ENCODE measurements at regions not wholly inside any gene's neighbourhood (a gene's known extent, or its start where the extent isn't known, plus 50 kb on each side); places are given as distances from the start of the nearest gene placed in this dataset.

DNA sequence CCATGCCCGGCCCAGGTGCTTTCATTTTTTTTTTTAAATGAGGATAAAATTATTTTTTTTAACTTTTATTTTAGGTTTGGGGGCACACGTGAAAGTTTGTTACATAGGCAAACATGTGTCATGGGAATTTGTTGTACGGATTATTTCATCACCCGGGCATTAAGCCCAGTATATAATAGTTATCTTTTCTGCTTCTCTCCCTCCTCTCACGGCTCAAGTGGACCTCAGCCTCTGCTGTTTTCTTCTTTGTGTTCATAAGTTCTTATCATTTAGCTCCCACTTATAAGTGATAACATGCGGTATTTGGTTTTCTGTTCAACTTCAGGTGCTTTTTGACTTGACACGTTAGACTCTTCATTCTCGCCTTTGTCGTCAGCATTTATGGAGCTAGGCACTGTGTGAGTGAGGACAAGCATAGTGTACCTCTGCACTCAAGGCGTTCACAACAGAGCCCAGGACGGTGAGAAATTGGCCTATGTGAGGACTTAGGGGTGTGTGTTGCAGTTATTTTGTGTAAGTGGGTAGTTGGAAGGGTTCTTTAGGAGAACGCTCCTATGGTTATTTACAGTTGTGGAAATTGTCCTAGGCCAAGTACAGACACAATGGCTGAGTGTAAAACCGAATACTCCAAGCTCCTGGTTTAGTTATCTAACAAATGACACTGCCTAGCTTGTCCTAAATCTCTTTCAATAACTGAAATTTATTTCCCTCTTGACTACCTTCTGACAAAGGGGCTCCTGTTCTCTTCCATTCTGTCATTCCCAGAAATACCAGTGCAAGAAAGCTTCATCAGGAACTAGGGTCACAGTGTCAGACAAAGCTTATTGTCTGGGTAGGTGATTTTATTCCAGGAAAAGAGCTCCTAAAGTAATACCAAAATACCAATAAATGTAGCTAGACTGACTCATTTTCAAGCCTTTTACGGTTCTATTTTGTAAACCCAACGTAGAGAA lies 200.5 kb upstream of the PRICKLE1 start:
- DNase-seq, result no peak

DNA sequence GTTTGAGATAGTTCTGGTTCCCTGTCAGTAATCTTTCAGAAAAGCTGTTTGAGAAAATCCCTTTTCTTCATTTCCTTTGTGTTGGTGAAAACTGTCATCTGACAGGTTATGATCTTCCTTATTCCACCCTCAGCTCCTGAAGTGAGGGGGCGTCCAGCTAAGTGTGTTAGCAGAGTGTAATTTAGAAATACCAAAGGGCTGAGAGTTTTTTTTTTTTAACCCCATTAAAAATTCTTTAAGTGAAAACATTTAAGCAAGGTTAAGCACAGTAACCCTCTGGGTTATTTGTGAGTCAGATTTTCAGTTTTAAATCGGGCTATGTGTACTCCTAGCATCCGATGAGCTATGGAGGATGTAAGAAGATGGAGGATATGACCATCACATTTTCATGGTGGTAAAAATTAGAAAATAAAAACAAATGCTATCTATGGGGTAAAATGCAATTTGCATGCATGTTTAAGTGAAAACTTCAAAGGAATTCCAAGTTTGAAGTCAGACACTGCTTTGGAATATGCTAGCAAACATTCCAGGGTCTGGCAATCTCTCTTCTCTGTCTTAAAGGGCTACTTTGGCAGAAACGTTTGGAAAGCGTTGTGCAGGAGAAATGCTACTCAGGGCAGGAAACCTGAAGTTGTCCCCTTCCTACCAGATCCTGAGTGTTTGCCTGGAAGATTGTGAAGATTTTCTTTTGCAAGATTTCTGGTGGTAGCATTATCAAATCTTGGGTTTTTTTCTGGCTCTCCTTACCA lies 197.0 kb upstream of the PRICKLE1 start:
- peak; percentile 13 for DNase-seq

DNA sequence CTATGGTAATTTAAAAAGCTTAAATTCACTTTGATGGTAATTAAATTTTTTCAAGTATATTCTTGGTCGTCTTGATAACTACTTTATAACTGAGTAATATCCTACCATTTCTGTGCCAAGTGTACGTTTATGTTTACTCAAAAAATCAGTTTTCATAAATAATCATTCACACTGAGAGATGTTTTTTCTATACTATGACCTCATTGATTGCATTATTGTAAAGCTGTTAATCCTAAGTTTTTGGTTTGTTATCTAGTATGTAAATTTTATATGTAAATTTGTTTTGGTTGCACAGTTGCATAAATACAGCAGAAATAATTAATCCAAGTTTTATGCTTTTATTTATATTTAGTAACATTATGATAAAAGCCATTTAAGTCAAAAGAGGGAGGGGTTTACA lies 196.4 kb upstream of the PRICKLE1 start:
- DNase-seq, result no peak

DNA sequence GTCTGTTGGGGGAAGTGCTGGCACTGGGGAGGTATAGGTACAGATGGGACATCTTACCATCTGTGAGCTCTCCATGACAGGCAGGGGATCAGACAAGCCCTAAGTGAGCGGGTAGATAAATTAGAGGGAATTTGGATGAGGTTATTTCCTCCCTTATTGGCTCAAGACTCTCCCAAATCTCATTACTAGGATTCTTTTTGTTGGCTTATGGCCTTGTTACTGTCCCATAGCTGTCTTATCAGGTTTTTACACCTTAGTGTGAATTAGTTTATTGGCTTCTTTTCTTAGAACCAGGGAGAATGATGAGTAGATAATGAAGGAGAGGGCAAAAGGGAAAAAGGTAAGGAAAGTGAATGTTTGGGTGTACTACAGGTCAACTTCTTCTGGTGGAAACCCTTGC lies 191.1 kb upstream of the PRICKLE1 start:
- no peak for DNase-seq

DNA sequence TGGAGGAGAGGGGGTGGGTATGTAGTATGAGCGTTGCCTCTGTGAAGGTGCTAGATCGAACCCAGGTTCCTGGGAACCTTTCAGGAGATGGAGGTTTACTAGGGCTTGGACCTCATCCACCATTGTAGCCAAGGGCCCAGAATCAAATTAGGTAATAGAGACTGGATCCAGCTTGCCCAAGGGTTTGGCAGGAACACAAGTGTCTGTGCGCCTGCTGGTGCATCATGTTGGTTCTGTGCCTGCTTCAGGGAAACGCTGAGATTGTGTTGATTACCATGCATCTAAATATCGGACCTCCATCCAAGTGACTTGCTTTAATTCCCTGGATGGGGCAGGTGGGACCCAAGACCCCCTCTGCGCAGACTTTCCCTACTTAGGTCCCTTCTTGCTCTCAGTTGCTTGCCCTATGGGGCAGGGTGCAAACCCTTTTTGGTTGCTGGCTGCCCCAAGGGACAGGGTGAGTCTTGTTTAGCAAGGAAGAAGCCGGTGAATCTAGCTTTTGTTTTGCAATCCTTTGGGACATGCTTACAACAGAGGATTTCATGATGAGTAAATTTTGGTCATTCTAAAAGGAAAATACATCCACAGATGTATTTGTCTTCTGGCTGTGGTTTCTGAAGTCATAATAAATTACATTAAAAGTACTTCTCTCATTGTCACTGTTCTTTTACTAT lies 189.8 kb upstream of the PRICKLE1 start:
- no peak for DNase-seq

DNA sequence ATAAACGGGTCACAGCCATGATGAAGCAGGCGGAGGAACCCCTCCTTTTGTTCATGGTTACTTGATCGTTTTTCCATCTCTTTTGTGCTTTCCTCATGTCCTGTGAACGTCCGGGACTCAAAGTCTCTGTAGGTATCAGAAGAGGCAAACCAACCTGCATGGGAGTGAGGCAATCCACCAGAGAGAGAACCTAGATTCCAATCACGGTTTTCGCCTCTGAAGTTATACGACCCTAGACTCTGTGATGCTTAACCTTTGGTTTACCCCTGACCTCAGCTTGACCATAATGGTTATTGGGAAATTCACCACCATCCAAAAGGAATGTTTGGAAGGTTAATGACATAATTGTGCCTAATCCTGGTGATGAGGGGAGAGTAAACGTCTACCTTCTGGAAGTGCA lies 186.8 kb upstream of the PRICKLE1 start:
- no peak for DNase-seq

DNA sequence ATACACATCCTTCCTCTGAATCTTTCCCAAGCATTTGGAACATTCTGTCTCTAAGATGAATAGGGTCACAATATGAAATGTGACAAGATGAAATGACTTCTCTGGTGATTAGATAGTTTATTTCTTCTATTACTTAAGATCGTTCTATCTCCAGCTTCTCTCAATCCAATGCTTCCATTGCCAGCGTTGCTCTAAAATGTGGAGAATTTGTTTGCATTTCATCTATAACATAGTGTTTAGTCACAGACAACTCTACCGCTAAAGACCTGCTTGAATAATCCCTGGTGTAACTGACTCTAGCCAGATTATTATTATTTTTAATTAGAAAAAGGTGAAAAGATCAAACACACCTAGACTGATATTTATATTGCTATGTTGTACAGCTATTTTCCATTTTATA lies 184.7 kb upstream of the PRICKLE1 start:
- no peak for DNase-seq

DNA sequence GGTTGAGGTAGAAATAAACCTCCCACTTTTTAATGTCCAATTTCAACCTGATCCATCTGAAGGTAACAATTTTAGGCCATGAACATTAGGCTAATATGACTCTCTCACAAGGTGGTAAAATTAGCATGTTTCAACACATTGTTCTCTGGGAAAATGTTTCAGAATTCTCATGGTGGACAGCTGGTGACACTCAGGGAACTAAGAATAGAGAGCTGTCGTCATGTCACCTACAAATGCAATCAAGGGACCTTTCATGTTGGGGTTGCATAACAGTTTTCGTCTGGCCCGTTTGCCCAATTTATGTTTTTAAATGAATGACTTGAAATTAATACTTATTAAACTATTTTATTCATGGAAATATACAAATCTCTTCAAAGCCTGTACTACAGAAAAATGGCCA lies 180.7 kb upstream of the PRICKLE1 start:
- DNase-seq, result no peak

DNA sequence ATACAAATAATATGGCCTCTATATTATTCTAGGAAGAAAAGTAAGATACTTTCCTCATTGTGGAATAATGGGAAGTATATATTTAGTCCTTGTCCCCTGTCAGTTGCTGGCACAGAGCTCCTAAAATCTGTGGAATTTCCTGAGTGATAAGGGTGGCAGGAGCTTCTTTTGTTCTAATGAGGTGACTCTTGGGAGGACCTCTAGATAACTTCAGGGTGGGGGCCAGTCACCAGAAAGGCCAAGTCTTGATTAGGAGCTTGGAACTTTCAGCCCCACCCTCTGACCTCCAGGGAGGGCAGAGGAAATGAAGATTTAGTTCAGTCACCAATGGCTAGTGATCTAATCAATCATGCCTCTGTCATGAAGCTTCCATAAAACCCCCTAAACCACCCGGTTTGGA lies 179.9 kb upstream of the PRICKLE1 start:
- DNase-seq, result no peak

DNA sequence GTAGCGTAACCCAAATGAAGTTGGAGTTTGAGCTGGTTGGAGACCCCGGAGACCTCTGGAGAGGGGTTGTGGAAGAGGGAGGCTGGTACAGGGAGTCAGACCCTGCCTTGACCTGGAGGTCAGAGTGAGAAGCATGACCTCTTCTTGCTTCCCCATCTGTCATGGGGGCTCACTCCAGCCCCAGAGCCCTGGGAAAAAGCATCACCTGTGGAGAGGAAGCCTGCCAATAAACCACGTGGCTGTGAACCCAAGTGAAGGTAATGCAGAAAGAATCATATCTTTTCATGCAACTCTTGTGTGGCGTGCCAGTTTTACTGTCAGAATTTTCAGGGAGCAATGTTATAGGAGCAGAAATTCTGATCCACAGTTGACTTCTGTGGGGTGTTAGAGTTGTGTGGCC lies 178.5 kb upstream of the PRICKLE1 start:
- no peak for DNase-seq

DNA sequence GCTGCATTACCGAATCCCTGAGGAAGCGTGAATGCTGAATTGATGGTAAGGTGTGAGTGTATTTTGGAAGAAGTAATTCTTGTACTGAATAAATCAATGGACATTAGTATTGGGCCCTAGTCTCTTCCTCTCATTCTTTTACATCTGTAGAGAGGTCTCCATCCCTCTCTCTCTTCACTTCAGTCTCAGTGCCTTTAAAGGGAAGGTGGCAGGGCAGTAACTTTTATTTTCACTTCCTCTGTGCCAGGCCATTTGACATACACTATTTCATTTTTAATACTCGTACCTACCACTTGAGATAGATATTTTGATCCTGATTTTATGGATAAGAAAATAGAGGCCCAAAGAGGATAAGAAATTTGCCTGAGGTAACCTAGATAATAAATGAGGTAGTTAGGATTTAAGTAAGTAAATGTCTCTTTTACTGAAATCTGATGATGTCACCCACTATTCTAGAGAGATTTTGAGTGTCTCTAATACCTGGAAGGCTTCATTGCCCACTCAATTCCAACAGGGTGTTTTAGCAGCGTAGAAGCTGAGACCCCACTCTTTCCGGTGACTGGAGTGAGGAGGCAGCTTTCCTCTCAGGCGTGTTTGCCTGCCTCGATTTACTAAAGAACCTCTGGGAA lies 177.9 kb upstream of the PRICKLE1 start:
- DNase-seq, result no peak

DNA sequence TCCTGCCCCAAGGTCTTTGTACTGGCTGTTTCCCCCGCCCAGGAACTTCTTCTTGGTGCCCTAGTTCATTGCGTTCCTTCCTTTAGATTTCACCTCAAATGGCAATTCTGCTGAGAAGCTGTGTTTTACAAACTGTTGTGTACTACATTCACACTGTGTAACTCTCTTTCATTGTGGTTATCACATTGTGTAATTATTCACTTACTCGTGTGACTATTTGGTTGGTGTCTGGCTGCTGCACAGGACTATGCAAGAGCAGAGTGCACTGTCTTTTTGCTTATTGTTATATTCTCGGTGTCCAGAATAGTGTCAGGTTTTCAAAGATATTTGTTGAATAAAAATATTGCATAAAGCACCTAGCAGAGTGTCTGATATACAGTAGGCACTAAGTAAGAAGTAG lies 177.2 kb upstream of the PRICKLE1 start:
- DNase-seq, result no peak

DNA sequence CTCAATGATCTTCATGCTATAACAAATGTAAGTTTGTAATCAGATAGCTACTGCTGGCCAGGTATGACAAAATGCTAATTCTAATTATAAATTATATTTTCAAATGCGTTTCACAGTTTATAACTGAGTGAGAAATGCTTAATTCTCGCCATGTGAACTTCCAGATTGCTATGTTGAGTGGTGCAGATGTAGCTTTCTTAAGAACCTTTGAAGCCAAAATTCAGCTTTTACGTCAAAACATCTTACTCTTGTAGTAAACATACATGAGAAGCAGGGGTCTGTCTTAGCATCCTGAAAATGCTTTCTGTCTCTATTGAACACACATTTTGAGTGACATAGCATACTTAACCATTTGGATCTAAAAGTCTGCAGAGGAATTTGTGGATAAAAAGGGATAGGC lies 176.5 kb upstream of the PRICKLE1 start:
- DNase-seq, result no peak

DNA sequence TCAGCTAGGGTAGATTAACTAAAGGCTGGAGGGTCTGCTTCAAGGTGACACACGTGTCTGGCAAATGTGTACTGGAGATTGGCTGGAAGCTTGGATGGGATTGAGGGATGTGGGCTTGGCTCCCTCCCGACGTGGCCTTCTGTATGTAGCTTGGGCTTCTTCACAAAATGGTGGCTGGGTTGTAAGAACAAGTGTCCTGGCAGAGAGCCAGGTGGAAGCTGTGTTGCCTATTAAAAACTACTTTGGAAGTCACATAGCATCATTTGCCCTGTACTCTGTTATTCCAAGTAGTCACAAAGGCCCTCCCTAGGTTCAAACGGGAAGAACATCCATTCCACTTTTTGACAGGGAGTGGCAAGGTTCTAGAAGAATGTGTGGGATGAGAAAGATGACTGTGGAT lies 174.1 kb upstream of the PRICKLE1 start:
- no peak for DNase-seq

DNA sequence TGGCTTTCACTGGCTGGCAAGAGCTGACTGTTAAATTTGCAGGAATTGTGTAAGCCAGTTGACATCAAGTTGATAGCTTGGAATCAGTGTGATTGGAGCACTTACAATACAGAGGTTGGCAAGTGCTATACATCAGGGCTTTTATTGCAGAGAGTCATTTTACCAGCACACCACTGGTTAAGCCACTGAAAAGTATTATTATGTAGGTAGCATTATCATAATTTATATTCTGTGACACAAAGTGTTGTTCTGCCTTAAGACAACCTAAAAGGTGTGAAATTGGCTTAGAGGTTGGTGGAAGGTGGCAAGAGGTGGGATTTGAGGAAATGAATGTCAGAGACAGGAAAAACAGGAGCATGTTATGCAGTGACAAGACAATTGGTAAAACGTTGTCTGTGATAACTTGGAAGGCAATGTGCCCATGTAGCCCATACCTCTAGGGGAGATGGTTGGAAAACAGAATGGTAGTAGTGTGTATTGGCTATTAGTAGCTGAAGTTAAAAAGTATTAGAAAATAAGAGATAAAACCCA lies 172.9 kb upstream of the PRICKLE1 start:
- no peak for DNase-seq

DNA sequence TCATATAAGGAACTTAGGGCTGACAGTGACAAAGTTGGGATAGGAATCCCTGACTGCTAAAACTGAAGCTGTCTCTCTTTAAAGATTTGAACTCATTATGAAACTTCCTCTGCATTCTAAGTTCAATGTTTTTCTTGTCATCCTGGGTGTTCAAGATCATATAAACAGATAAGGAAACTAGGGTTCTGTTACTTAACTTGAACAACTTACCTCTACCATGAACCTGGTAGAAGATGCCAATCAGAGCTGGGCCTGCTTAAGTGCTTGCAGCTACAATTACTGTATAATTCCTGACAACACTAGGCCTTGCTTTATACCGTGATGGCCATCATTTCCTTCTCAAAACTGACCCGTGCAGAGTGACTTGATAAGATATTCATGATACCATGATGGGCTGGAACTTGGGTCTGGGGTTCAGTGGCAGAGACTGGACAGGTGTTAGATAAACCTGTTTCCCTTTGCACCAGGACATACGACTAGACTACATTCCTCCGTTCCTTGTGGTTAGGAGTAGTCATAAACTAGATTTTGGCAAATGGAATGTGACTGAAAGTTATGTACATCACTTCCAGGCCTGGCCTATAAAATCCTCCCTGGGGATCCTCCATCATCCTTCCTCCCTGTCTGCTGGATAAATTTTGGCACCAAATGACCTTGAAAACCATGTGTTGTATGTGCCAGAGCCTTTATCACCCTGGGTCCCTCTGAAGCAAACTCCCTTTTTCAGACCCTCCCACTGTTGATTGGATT lies 172.2 kb upstream of the PRICKLE1 start:
- no peak for DNase-seq

DNA sequence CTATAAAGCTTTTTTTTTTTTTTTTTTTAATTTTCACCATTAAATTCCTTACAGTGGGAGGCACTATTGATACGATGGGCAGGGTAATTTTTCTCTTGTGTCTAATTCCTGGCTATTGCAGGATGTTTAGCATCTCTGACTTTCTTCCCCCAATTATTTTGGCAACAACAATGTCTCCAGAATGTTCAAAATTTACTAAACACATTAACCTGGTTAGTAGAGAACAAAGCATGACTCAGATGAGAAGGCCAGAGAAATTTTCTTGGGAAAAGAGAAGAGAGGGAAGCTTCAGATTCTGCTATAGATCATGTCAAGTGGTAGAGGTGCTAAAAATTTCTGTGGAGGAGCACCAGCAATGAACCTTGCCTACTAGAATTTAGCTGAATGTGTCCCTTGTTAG lies 171.5 kb upstream of the PRICKLE1 start:
- DNase-seq, result no peak

DNA sequence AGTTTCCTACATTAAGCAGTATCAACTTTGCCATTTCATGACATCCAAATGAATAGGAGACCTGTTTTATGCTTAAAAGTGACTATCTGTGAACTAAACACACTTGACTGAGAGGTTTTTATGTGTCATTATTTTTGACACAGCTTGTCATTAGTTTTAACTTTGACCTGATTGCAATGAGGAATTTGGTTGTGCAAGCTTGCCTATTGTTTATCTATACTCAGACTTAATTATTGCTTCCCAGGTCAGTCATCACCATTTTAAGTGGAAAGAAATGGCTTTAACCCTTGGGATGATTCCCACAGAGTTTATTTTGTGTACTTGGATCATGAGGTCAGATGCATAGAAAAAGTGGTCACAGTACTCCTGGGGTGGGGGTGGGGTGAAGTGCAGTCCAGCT lies 171.0 kb upstream of the PRICKLE1 start:
- no peak for DNase-seq

DNA sequence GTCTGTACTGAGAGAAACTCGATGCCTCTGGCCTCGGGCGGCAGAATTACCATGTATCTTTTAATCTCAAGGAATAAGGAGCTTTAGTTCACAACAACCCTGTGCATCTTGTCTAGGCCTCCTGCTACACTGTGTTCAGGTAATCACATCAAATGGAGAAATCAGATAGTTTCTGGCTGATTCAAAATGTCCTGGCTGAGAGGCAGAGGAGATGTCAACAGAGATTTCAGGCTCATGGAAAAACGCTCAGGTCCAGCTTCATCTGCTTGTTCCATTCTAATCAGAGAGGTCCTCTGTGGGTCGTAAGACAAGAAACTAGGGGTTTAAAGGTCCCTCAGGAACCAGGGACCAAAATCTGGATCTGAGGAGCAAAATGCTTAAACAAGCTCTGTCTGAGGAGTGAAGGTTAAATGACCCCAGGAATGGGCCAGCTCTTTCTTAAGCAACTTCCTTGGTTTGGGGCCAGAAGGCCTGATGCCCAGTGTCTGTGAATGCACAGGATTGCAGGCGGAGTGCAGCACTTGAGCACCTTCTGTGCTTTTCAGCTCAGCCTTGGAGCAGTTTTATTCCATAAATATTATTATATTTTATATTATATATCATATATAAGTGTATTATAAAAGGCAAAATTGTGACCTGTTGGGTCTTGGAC lies 170.2 kb upstream of the PRICKLE1 start:
- no peak for DNase-seq

DNA sequence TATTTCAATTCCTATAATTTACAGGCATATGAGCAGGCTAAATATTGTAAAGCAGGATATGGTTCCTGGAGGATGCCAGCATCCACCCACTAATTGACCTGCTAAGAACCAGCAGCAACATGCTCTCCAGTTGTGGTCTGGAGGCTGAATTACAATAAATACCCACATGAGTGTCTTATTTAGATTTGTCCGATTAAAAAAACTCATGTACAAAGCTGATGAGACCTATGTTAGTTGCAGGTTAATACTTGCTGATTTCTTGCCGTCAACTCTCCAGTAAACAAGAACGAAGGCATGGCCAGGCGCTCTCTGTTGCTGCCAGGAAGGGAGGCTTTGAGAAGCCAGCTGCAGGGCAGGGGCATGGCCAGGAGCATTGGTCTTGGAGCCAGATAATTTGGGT lies 169.3 kb upstream of the PRICKLE1 start:
- DNase-seq, result no peak

DNA sequence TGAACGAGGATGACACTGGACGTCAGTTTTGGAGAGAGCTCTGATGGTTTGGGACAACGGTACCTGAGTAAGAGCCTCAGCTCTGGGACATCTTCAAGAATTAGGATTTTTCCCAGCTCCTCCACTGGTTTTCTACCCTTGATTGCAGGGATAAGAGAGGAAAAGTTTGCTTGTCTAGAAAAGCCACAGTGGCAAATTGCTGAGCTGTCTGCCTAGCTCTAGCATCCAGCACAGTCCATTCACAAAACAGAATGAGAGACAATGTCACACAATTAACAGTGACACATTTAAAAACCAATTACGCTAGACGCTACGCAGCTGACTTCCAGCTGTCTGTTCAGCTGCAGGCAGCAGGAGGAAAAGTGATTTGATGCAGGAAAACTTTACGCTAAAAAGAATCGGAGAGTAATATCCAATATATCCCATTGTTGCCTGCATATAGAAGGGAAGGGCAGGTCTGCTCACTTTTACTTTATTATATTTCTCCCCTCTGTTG lies 168.1 kb upstream of the PRICKLE1 start:
- DNase-seq, result no peak
